Upper lobe of left lung (tissue), 4 donors: ENCODE measurements at regions not wholly inside any gene's neighbourhood (a gene's known extent, or its start where the extent isn't known, plus 50 kb on each side); places are given as distances from the start of the nearest gene placed in this dataset.

ENCODE experiments used
- POLR2A ChIP-seq, 4 donors: fragments of 450-650 bp; IDR thresholded peaks; one replicate each; pipeline ENCODE4 v1.5.1; 2016 to 2017; ENCODE audit warnings: antibody characterized with exemption in 4 of 4, mild to moderate bottlenecking in 2 of 4
- POLR2AphosphoS5 ChIP-seq, 2 donors: sonication (generic); formaldehyde crosslinking; IDR thresholded peaks; one replicate each; pipeline ENCODE4 v1.5.1; 2017; ENCODE audit warnings: antibody characterized with exemption in 2 of 2

GRCh38 chr18:78092901-78093300 lies 843.3 kb downstream of the GALR1 start:
- no peak for TF ChIP-seq POLR2AphosphoS5 (IDR thresholded peaks at IDR 0.05)
- TF ChIP-seq POLR2A (IDR thresholded peaks at IDR 0.05), result no peak
